Stomach (tissue), 4 donors: ENCODE measurements at regions not wholly inside any gene's neighbourhood (a gene's known extent, or its start where the extent isn't known, plus 50 kb on each side); places are given as distances from the start of the nearest gene placed in this dataset.
"Not testable (repeated sequence)": the region's sequence is repeated elsewhere in the genome, so short reads cannot be mapped to it uniquely, and the experiment has no call there.

ENCODE experiments used
- CTCF ChIP-seq, 7 experiments: fragments of 450-650 bp in 4 of 7; fragments of 200-600 bp in 3 of 7; sonication (generic) in 3 of 7; IDR thresholded peaks; one replicate each; pipeline ENCODE4 v1.5.1; 2016 to 2019; ENCODE audit warnings: antibody characterized with exemption in 7 of 7, control low read depth in 2 of 7, mild to moderate bottlenecking in 1 of 7
- EP300 ChIP-seq: sonication (generic); formaldehyde crosslinking; IDR thresholded peaks from one replicate; pipeline ENCODE4 v1.6.1; 2017; ENCODE audit warnings: antibody characterized with exemption
- POLR2A ChIP-seq, 4 donors: fragments of 450-650 bp; IDR thresholded peaks; one replicate each; pipeline ENCODE4 v1.6.1; 2016; ENCODE audit warnings: antibody characterized with exemption in 4 of 4, control low read depth in 2 of 4, mild to moderate bottlenecking in 1 of 4, moderate library complexity in 1 of 4
- POLR2AphosphoS5 ChIP-seq, 3 donors: sonication (generic); formaldehyde crosslinking; IDR thresholded peaks; one replicate each; pipeline ENCODE4 v1.6.1; 2016; ENCODE audit warnings: antibody characterized with exemption in 3 of 3

GRCh38 chr6:26795474-26796307 lies 136.1 kb upstream of the ZNF322 start:
- not testable (repeated sequence) for TF ChIP-seq POLR2AphosphoS5 (IDR thresholded peaks at IDR 0.05); CTCF (IDR thresholded peaks at IDR 0.05); POLR2A (IDR thresholded peaks at IDR 0.05); EP300
